GM12878 (cell line): ENCODE measurements at regions not wholly inside any gene's neighbourhood (a gene's known extent, or its start where the extent isn't known, plus 50 kb on each side); places are given as distances from the start of the nearest gene placed in this dataset.

ENCODE experiments used
- ATAC-seq: fragments of 200-7000 bp; cut with Tn5 transposase; 3 replicates; pipeline ENCODE4 v1.9.1; 2020; ENCODE audit warnings: mild to moderate bottlenecking, moderate library complexity
- BruUV-seq: library from RNA; stranded (reverse); fragments of 400-500 nt; replicated peaks from 2 replicates; lab custom pipeline; 2021; lab: Mats Ljungman, UMichigan
- CTCF ChIA-PET: fragments of 300-600 bp; sonication (Branson Sonifier 250); formaldehyde crosslinking; extraction: SDS; loops from one replicate; lab custom pipeline; 2021; ENCODE audit warnings: inconsistent platforms; lab: Yijun Ruan, JAX
- POLR2A ChIA-PET: fragments of 350-600 bp; formaldehyde crosslinking; extraction: SDS; loops from one replicate; lab custom pipeline; 2021; ENCODE audit warnings: inconsistent platforms; lab: Charles Lee
- RAD21 ChIA-PET: fragments of 300-600 bp; sonication (Branson Sonifier 250); formaldehyde crosslinking; loops from one replicate; lab custom pipeline; 2023; ENCODE audit warnings: antibody characterized with exemption; ENCODE audit not compliant: unreplicated experiment; lab: Charles Lee
- SMC1A ChIA-PET: fragments of 300-600 bp; sonication (Branson Sonifier 250); formaldehyde crosslinking; loops from one replicate; lab custom pipeline; 2023; ENCODE audit not compliant: unreplicated experiment, uncharacterized antibody; lab: Charles Lee
- DNase-seq: peaks from one replicate; pipeline ENCODE4 v3.0.0-alpha.2; 2011; ENCODE audit warnings: low read depth, low spot score
- FAIRE-seq: peaks from 3 replicates; lab custom pipeline; 2011; peaks lifted over from hg19 to GRCh38; lab: Jason Lieb, UNC
- H2AFZ ChIP-seq: 2 replicates; pipeline ENCODE4 v1.6.0; 2011; ENCODE audit warnings: low read depth, low read length, control low read depth; ENCODE audit not compliant: control insufficient read depth
- H3K27ac ChIP-seq: 2 replicates; pipeline ENCODE4 v1.5.1; 2011; ENCODE audit warnings: control low read depth; ENCODE audit not compliant: control insufficient read depth, insufficient read depth
- H3K27me3 ChIP-seq, 2 experiments: replicated peaks in 1 of 2; 2 replicates each; pipeline versions ENCODE4 v1.6.0 to v1.6.1; 2011; ENCODE audit warnings: low read length in 1 of 2; ENCODE audit not compliant: control insufficient read depth in 2 of 2, insufficient read depth in 2 of 2
- H3K36me3 ChIP-seq, 2 experiments: 2 replicates each; pipeline ENCODE4 v1.5.1; 2011; ENCODE audit warnings: low read length in 1 of 2; ENCODE audit not compliant: control insufficient read depth in 2 of 2, insufficient read depth in 2 of 2
- H3K4me1 ChIP-seq: 2 replicates; pipeline ENCODE4 v1.6.1; 2011; ENCODE audit warnings: mild to moderate bottlenecking, low read length, moderate library complexity, mixed read lengths; ENCODE audit not compliant: control insufficient read depth, insufficient read depth
- H3K4me2 ChIP-seq: 2 replicates; pipeline ENCODE4 v1.6.0; 2011; ENCODE audit warnings: control low read depth; ENCODE audit not compliant: control insufficient read depth, insufficient read depth
- H3K4me3 ChIP-seq: fragments of 200-600 bp; sonication (generic); 2 replicates; pipeline ENCODE4 v1.5.1; 2016
- H3K79me2 ChIP-seq: 2 replicates; pipeline ENCODE4 v1.6.0; 2011; ENCODE audit warnings: low read length; ENCODE audit not compliant: control insufficient read depth, insufficient read depth
- H3K9ac ChIP-seq: 2 replicates; pipeline ENCODE4 v1.8.0; 2011; ENCODE audit warnings: low read length, control low read depth, mixed read lengths; ENCODE audit not compliant: control insufficient read depth, insufficient read depth
- H3K9me3 ChIP-seq: replicated peaks from 3 replicates; pipeline ENCODE4 v1.5.1; 2011; ENCODE audit warnings: mild to moderate bottlenecking, low read length; ENCODE audit not compliant: control insufficient read depth, insufficient read depth
- H4K20me1 ChIP-seq: 2 replicates; pipeline ENCODE4 v1.6.0; 2011; ENCODE audit not compliant: control insufficient read depth, insufficient read depth
- BACH1 ChIP-seq: fragments of 450-650 bp; IDR thresholded peaks from 2 replicates; pipeline ENCODE4 v1.6.1; 2017; ENCODE audit warnings: mild to moderate bottlenecking, borderline replicate concordance
- BCL3 ChIP-seq: IDR thresholded peaks from 2 replicates; pipeline ENCODE4 v1.6.1; 2011; ENCODE audit warnings: borderline replicate concordance, low read depth, mild to moderate bottlenecking, moderate library complexity, low read length; ENCODE audit not compliant: insufficient read depth, poor library complexity, severe bottlenecking
- ETV6 ChIP-seq, 2 experiments: fragments of 450-650 bp in 1 of 2; IDR thresholded peaks in 1 of 2; conservative IDR thresholded peaks in 1 of 2; 2 replicates each; pipeline ENCODE4 v1.6.1; 2014; ENCODE audit warnings: antibody characterized with exemption in 1 of 2, borderline replicate concordance in 1 of 2, low read depth in 1 of 2, mild to moderate bottlenecking in 1 of 2, moderate library complexity in 1 of 2
- IRF5 ChIP-seq: fragments of 450-650 bp; IDR thresholded peaks from 2 replicates; pipeline ENCODE4 v1.6.1; 2017; ENCODE audit warnings: borderline replicate concordance
- JUNB ChIP-seq: IDR thresholded peaks from 2 replicates; pipeline ENCODE4 v1.6.1; 2016; ENCODE audit warnings: antibody characterized with exemption, mild to moderate bottlenecking
- JUND ChIP-seq: IDR thresholded peaks from 2 replicates; pipeline ENCODE4 v1.6.1; 2012; ENCODE audit warnings: low read depth, mild to moderate bottlenecking, low read length, improper control_type of control experiment, moderate library complexity
- MYC ChIP-seq: IDR thresholded peaks from 2 replicates; pipeline ENCODE4 v1.6.1; 2011; ENCODE audit warnings: mild to moderate bottlenecking, low read length, moderate library complexity, inconsistent platforms; ENCODE audit not compliant: insufficient read depth, insufficient replicate concordance, insufficient read length, severe bottlenecking
- NR2C2 ChIP-seq: IDR thresholded peaks from 2 replicates; pipeline ENCODE4 v1.6.1; 2011; ENCODE audit warnings: borderline replicate concordance, low read depth; ENCODE audit not compliant: control insufficient read depth, insufficient read length
- PAX8 ChIP-seq: fragments of 450-650 bp; IDR thresholded peaks from 2 replicates; pipeline ENCODE4 v1.6.1; 2017; ENCODE audit warnings: mild to moderate bottlenecking, moderate library complexity
- SP1 ChIP-seq: IDR thresholded peaks from one replicate; pipeline ENCODE4 v1.6.1; 2011; ENCODE audit warnings: low read depth, low read length
- SPI1 ChIP-seq: IDR thresholded peaks from 2 replicates; pipeline ENCODE4 v1.6.1; 2011; ENCODE audit warnings: low read depth, mild to moderate bottlenecking, low read length, moderate library complexity, borderline replicate concordance; ENCODE audit not compliant: insufficient read depth
- TBL1XR1 ChIP-seq: IDR thresholded peaks from 2 replicates; pipeline ENCODE4 v1.6.1; 2012; ENCODE audit warnings: low read depth, low read length, improper control_type of control experiment
- YBX1 ChIP-seq: fragments of 450-650 bp; IDR thresholded peaks from 2 replicates; pipeline ENCODE4 v1.6.1; 2016; ENCODE audit warnings: antibody characterized with exemption
- WGBS: methylation state at CpG from one replicate; pipeline ENCODE4 v1.1.6; 2016; ENCODE audit warnings: low lambda C conversion rate; ENCODE audit not compliant: insufficient replicate concordance, insufficient coverage; ENCODE audit errors: missing lambda C conversion rate; 5-methylcytosine and 5-hydroxymethylcytosine counted together
- in situ Hi-C: fragments of 300-500 bp; cut with MboI; formaldehyde crosslinking; loops from 9 replicates; pipeline ENCODE4 v1.14.3; 2018; ENCODE audit warnings: mixed read lengths
- intact Hi-C: fragments of 100-400 bp; cut with micrococcal nuclease; formaldehyde crosslinking; loops from one replicate; pipeline ENCODE4 v1.14.2; 2022; ENCODE audit not compliant: unreplicated experiment

GRCh38 chr1:36663772-36664430 is 181.2 kb upstream of the CSF3R start:
- Histone ChIP-seq H4K20me1 (no peaks in the 10 kb centered on the region), H3K79me2 (no peaks in the 10 kb centered on the region), H3K27ac (no peak overlapping the region), H3K27me3 (peaks cover 0 to 11% of the 10 kb centered on the region in 2 experiments; a peak in 3 of 4 replicates), H3K4me3 (no peak overlapping the region), H3K9ac (no peak overlapping the region), H3K9me3 (no peaks in the 10 kb centered on the region), H3K4me2 (no peak overlapping the region), H3K4me1 (no peaks in the 10 kb centered on the region), H2AFZ (no peak overlapping the region), H3K36me3 (no peaks in the 10 kb centered on the region)
- FAIRE-seq, result no peak
- ChIA-PET SMC1A (interaction anchor here (1.3 kb wide), 1 partner anchor 12 kb away, joined by 3 read pairs; no protein-coding TSS in a partner anchor), POLR2A (no interaction called here), CTCF (interaction anchor here (1.8 kb wide), 1 partner anchor 12 kb away, joined by 7 read pairs; no protein-coding TSS in a partner anchor), RAD21 (no interaction called here)
- no TSS peak for BruUV-seq
- in situ Hi-C loops (no loop called here), intact Hi-C loops (no loop called here)
- 24% methylated on average over 6 of the region's 6 CpGs for WGBS
- TF ChIP-seq BACH1, result no peak
- TF ChIP-seq SPI1, result peak; percentile 63; the same call in 1 of the 2 replicates
- peak; percentile 54 for ATAC-seq
- DNase-seq, result no peak

GRCh38 chr1:36658838-36659237 is 176.1 kb upstream of the CSF3R start:
- H3K4me2 ChIP-seq, result no peak overlapping the region
- POLR2A ChIA-PET, result no interaction called here
- H3K4me1 ChIP-seq, result no peaks in the 10 kb centered on the region
- H3K4me3 ChIP-seq, result no peak overlapping the region
- intact Hi-C loops, result no loop called here
- CTCF ChIA-PET, result interaction anchor here (0.8 kb wide), 1 partner anchor 143 kb away, joined by 3 read pairs; no protein-coding TSS in a partner anchor
- H3K79me2 ChIP-seq, result no peaks in the 10 kb centered on the region
- no peaks in the 10 kb centered on the region for H3K9me3 ChIP-seq
- H3K27ac ChIP-seq, result no peak overlapping the region
- RAD21 ChIA-PET, result no interaction called here
- 3% methylated on average over 3 of the region's 3 CpGs for WGBS
- no peaks in the 10 kb centered on the region for H3K36me3 ChIP-seq
- SMC1A ChIA-PET, result no interaction called here
- 0 out of 4 replicates have a peak, but pooled peaks cover 1 to 3% of the 10 kb centered on the region in 2 experiments for H3K27me3 ChIP-seq
- no peak for DNase-seq
- no peak overlapping the region for H3K9ac ChIP-seq
- ATAC-seq, result no peak
- in situ Hi-C loops, result no loop called here
- FAIRE-seq, result no peak
- H4K20me1 ChIP-seq, result no peaks in the 10 kb centered on the region
- BruUV-seq, result no TSS peak
- no peak overlapping the region for H2AFZ ChIP-seq
- no peak for TF ChIP-seq TBL1XR1
- no peak for TF ChIP-seq JUND
- TF ChIP-seq NR2C2, result no peak
- no peak for TF ChIP-seq IRF5
- TF ChIP-seq PAX8, result no peak
- no peak for TF ChIP-seq ETV6 (conservative IDR thresholded peaks at IDR 0.05 in 1 of 2, IDR thresholded peaks at IDR 0.05 in 1 of 2; ENCODE audit: borderline replicate concordance in 1 of 2, low read depth in 1 of 2)
- TF ChIP-seq MYC, result no peak
- TF ChIP-seq SP1, result no peak
- TF ChIP-seq JUNB, result no peak
- no peak for TF ChIP-seq BCL3
- TF ChIP-seq YBX1, result no peak
